KOPT-K1 (cell line): ENCODE measurements at regions not wholly inside any gene's neighbourhood (a gene's known extent, or its start where the extent isn't known, plus 50 kb on each side); places are given as distances from the start of the nearest gene placed in this dataset.

Experiments used
- H3K27ac ChIP-seq: fragments of 200-600 bp; sonication (generic); 2 replicates; pipeline ENCODE4 v1.5.1; 2016; ENCODE audit warnings: antibody characterized with exemption, mild to moderate bottlenecking, low read depth, low read length; ENCODE audit not compliant: poor library complexity, severe bottlenecking
- H3K36me3 ChIP-seq: fragments of 200-600 bp; sonication (generic); 2 replicates; pipeline ENCODE4 v1.5.1; 2017; ENCODE audit warnings: antibody characterized with exemption, mild to moderate bottlenecking, low read length, moderate library complexity; ENCODE audit not compliant: insufficient read depth
- H3K9me3 ChIP-seq: fragments of 200-600 bp; sonication (generic); 2 replicates; pipeline ENCODE4 v1.5.1; 2017; ENCODE audit warnings: antibody characterized with exemption, low read length, mild to moderate bottlenecking; ENCODE audit not compliant: insufficient read depth, poor library complexity, severe bottlenecking

DNA sequence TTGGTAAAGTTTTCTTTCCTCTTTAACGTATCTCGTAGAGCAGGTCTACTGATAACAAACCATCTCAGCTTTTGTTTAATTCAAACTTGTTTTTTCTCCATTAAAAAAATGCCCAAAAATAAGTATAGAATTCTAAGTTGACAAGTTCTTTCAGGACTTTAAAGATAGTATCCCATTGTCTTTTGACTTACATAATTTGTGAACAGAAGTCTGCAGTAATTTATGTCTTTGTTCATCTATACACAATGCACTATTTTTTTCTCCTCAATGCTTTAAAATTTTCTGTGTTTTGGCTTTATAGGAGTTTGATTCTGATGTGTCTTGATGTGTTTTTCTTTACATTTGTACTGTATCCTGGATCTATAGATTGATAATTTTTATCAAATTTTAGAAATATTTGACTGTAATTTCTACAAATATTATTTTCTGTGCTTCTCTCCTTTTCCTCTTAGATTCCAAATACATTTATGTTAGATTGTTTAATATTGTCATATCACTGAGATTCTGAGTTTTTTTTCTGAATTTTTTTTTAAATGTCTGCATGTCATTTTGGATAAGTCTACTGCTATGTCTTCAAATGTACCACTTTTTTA, 143.3 kb downstream of the FTCDNL1 start:
- no peak overlapping the region for H3K27ac ChIP-seq
- H3K9me3 ChIP-seq = peaks cover 10% of the 10 kb centered on the region
- H3K36me3 ChIP-seq = no peaks in the 10 kb centered on the region

DNA sequence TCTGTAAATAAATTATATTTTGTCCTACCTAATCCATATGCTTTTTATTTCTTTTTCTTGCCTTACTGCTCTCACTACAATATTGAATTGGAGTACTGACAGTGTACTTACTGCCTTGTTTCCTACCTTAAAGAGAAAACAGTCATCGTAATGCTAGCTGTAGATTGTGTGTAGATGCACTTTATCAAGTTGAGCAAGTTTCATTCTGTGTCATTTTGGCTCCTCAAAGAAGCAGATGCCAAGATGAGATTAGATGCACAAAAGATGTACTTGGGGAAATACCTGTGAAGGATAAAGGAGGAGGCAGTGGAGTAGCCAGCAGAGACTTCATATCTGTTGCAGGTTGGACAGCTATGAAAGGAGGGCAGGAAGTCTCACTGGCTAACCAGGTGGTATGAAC, 145.5 kb downstream of the FTCDNL1 start:
- no peaks in the 10 kb centered on the region for H3K36me3 ChIP-seq
- H3K27ac ChIP-seq = no peak overlapping the region
- peaks cover 10% of the 10 kb centered on the region for H3K9me3 ChIP-seq

DNA sequence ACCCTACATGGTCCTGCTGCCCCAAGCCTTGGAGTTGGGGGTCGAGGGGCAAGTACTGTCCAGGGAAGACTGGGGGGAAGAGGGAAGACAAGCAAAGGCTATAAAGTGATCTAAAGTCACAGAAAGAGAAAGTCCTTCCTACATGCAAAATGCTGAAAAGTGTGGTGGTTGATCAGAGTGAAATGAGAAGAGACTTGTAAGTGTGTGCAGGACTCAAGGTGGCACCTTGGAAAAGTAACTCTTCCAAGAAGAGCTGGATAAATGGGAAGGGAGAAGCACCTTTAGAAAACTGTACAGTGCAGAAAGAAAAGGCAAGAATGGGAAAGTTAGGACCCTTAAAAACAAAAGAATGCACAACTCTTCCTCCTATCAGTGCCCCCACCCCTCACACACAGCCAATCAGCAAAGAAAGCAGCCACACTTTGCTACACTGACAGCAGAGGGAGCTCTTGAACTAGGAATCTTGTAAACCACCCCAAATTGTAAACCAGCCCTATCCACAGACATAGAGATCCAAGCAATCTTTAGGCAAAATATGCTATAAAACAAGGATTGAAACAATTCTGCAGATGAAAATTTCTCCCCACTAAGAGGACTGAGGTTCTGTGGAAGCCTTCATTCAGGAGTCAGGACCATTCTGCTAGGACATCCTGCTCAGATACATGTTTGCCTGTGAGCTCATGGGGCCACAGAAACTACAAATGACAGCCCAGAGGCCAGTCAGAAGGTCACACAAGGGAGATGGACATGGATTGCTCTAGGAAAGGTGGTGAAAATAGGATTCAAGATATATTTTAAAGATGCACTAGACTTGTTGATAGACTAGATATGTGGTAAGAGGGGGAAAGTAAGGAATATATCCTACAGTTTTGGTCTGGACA, 146.4 kb downstream of the FTCDNL1 start:
- Histone ChIP-seq H3K27ac (no peak overlapping the region), H3K9me3 (peaks cover 10% of the 10 kb centered on the region), H3K36me3 (no peaks in the 10 kb centered on the region)

DNA sequence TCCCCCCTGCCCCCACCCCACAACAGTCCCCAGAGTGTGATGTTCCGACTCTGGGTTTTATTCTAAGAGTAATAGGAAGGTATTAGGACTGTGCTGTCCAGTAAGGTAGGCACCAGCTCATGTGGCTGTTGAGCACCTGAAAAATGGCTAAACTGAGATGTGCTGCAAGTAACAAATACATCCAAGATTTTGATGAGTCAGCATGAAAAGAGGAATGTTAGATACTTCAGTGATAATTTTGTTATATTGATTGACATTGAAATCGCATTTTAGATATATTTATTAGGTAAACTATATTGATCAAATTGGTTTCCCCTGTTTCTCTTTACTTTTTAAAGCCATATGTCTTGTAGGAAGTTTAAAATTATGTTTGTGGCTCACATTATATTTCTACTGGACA, 147.8 kb downstream of the FTCDNL1 start:
- H3K36me3 ChIP-seq = no peaks in the 10 kb centered on the region
- H3K9me3 ChIP-seq = peaks cover 10% of the 10 kb centered on the region
- no peak overlapping the region for H3K27ac ChIP-seq

DNA sequence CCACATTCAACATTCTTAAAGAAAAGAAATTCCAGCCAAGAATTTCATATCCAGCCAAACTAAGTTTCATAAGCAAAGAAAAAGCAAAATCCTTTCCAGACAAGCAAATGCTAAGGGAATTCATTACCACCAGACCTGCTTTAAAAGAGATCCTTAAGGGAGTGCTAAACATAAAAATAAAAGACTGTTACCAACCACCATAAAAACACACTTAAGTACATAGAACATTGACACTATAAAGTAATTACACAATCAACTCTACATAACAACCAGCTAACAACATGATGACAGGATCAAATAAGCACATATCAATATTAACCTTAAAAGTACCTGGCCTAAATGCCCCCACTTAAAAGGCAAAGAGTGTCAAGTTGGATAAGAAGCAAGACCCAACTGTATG, 153.5 kb downstream of the FTCDNL1 start:
- no peaks in the 10 kb centered on the region for H3K36me3 ChIP-seq
- no peak overlapping the region for H3K27ac ChIP-seq
- H3K9me3 ChIP-seq = no peaks in the 10 kb centered on the region

DNA sequence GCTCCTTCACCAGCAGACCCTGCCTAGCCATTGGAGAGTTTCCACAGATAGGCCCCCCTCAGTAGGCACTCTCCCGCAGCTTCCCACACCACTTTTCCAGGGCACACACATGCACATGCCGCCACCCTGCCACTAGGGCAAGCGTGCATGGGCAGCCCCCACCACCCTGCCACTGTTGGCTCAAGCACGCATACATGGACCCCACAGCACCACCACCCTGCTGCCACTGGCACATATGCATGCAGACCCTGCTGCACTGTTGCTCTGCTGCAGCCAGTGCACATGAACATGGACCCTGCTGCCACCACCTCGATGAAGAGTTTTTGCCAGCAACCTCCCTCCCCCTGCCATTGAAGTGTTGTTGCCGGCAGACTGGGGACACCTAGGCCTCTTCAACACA, 154.9 kb downstream of the FTCDNL1 start:
- Histone ChIP-seq H3K36me3 (no peaks in the 10 kb centered on the region), H3K27ac (no peak overlapping the region), H3K9me3 (no peaks in the 10 kb centered on the region)

DNA sequence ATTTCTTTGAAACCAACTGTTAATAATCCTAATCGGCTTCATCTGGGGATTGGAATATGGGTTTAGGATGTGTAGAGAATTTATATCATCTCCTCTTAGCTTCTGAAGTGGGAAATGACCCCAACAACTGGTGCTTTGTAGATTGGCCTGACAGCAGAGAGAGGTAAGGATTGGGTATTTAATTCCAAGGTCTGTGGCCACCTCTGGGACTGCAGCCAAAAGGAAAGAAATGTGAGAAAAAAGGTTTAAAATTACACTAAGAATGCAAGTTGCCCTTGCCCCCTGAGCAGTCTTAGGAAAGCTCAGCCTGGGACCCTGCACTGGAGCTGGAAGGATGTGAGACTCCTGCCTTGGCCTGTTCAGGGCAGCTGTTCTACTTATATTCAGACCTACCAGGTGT, 157.1 kb downstream of the FTCDNL1 start:
- Histone ChIP-seq H3K27ac (no peak overlapping the region), H3K36me3 (no peaks in the 10 kb centered on the region), H3K9me3 (no peaks in the 10 kb centered on the region)

DNA sequence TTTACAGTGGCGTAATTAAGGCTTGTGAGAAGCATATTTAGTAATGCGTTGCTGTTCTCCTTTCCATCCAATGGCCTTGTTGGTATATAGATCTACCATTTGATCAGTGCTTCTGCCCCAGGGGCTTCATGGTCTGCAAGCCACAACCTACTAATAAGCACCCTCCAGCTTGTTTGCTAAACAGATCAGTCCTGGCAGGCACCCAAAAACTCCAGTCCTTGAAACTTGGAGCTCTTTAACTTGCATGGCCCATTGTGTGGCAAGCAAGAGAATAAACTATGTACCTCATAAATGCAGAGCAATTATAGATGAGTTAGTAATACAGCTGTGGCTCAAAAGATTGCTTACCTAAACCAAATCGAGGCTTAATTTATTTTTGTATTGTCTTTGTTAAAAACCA, 158.5 kb downstream of the FTCDNL1 start:
- Histone ChIP-seq H3K27ac (no peak overlapping the region), H3K36me3 (no peaks in the 10 kb centered on the region), H3K9me3 (no peaks in the 10 kb centered on the region)

DNA sequence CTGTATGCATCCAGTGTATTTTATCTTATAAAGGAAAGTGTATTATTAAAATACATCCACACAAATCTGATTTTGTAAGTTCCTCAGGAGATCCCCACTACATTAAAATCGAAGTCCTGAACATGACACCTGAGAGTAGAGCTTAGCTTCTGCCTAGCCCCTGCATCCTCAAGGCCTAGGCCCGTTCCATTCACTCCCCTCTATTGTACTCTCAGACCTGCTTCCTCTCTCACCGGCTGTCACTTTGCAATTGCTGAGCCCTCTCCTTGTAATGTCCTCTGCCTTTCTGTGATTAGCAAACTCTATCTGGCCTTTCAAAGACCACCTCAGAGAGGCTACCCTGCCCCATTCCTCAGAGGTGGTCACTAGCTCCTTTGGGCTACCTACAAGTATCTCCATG, 160.8 kb downstream of the FTCDNL1 start:
- H3K9me3 ChIP-seq = no peaks in the 10 kb centered on the region
- no peak overlapping the region for H3K27ac ChIP-seq
- no peaks in the 10 kb centered on the region for H3K36me3 ChIP-seq

DNA sequence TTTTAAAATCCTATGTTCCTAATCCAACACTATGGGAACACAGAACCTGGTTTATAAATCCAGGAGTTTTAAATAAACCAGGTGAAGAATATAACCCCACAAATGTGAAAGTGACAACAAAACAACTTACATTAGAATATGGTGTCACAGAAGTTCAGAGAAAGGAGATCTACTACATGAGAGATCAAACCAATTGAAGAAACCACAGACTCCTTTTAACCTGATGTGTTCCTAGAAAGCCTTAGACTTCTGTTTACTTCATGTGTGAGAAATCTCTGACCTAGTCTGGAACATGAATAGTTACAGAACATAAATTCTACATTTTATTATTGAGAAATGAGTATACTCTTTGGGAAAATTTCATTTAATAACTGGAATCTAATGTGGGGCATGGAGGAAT, 165.3 kb downstream of the FTCDNL1 start:
- Histone ChIP-seq H3K36me3 (no peaks in the 10 kb centered on the region), H3K27ac (peak overlapping the region; percentile 49), H3K9me3 (no peaks in the 10 kb centered on the region)

DNA sequence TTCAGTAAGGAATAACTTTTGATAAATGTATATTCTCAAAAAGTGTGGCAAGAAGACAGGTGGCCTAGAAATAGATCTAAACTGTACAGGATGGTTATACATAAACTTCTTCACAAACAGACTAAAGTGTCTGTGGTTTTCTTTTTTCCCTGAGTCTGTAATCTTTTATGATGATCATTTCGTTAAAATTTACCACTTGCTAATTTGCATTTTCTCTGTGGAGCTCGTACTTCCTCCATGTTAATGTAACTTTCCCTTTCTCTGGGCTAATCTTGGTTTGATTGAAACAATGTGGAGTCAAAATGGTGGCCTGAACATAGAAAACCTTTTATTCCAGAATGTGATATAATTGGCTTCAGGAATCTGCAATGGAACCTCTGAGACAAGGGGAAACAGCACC, 166.2 kb downstream of the FTCDNL1 start:
- Histone ChIP-seq H3K36me3 (no peaks in the 10 kb centered on the region), H3K27ac (peak overlapping the region; percentile 49), H3K9me3 (no peaks in the 10 kb centered on the region)

DNA sequence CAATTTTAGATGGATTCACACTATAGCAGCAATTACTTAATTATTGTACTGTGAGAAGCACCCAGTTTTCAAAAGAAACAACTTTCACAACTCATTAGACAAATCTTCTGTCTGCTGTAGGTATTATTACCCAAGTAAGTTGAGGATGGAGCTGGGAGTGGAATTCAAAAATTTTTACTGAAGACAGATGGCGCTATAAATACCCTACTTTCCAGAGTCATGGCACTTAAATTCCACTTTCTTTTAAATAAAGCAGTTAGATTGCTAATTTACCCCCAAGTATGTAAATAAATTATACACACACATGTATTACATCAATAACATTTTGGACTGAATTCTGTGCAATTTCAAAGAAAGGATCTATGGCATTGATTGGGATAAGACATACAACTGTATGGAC, 166.8 kb downstream of the FTCDNL1 start:
- no peak overlapping the region for H3K27ac ChIP-seq
- H3K36me3 ChIP-seq = no peaks in the 10 kb centered on the region
- H3K9me3 ChIP-seq = no peaks in the 10 kb centered on the region

DNA sequence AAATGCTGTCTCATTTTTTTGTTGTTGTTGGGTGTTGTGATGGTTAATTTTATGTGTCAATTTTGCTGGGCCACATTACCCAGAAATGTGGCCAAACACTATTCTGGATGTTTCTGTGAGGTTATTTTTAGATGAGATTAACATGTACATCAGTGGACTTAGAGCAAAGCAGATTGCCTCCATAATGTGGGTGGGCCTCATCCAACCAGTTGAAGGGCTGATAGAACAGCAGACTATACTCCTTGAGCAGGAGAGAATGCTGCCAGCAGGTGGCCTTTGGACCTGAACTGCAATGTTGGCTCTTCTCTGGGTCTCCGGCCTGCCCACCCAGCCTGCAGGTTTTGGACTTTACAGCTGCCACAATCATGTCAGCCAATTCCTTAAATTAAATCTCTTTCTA, 169.0 kb downstream of the FTCDNL1 start:
- H3K27ac ChIP-seq = no peak overlapping the region
- H3K9me3 ChIP-seq = no peaks in the 10 kb centered on the region
- no peaks in the 10 kb centered on the region for H3K36me3 ChIP-seq

DNA sequence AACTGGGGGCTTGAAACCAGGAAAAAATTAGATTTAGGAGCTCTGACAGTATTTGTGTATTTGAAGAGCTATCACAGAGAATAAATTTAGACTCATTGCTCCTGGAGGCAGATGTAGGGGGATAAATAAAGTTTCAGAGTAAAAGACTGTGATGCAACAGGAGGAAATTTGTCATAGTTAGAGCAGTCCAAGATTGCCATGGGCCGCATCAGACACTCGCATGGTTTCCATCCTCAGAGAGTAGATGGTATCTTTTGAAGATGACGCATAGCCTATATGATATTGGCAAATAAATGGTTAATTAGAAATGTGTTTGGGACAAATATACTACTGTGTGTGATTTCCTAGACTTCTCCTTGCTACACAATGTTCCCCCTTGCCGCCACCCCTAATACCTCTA, 170.5 kb downstream of the FTCDNL1 start:
- Histone ChIP-seq H3K9me3 (no peaks in the 10 kb centered on the region), H3K27ac (no peak overlapping the region), H3K36me3 (no peaks in the 10 kb centered on the region)

DNA sequence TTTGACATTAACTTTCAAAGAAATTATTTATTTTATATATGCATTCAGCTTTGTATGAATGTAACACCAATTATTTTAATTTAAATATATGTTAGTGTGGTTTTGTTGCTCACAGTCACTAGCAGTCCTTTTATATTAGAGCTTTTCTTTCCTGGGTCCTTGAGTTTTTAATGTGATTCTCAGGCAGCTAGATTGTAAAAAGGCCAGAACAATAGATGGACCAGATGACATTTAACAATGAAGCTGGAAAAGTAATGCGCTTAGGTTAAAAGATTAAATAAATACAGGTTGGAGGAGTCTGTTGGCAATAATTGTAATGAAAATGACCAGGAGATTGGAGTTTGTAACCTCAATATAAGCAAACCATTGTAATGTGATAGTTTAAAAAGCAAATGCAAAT, 171.1 kb downstream of the FTCDNL1 start:
- no peaks in the 10 kb centered on the region for H3K36me3 ChIP-seq
- no peaks in the 10 kb centered on the region for H3K9me3 ChIP-seq
- no peak overlapping the region for H3K27ac ChIP-seq

DNA sequence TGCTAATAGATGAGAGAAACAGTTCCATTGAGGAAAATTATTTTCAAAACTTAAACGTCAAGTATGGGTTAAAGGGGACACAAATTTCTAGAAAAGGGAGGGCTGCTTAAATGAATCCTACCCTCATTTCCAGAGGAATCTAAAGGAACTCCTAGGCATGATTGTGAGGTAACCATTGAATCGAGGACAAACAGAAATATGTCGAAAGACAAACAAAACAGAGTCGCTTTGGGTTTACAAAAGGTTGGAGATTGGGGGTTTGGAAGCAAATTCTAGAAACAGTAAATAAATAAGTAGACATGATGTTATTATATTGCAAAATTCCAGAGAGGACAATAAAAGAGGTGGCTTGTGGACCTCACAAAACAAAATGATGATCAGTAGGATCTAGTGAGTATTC, 173.1 kb downstream of the FTCDNL1 start:
- no peaks in the 10 kb centered on the region for H3K36me3 ChIP-seq
- no peaks in the 10 kb centered on the region for H3K9me3 ChIP-seq
- no peak overlapping the region for H3K27ac ChIP-seq
